DMS 273 treated with DMSO at 0.1 percent for 48 hours (cell line): ENCODE measurements at regions not wholly inside any gene's neighbourhood (a gene's known extent, or its start where the extent isn't known, plus 50 kb on each side); places are given as distances from the start of the nearest gene placed in this dataset.

ENCODE experiments used
- DNase-seq: peaks from one replicate; lab custom pipeline; 2025; lab: John Stamatoyannopoulos, UW

GRCh38 chr4:34731070-34731469 lies 1513.2 kb downstream of the ARAP2 start:
- no peak for DNase-seq

- no peak for DNase-seq
Observed at GRCh38 chr4:34732176-34732950, 1512.0 kb downstream of the ARAP2 start.

DNA sequence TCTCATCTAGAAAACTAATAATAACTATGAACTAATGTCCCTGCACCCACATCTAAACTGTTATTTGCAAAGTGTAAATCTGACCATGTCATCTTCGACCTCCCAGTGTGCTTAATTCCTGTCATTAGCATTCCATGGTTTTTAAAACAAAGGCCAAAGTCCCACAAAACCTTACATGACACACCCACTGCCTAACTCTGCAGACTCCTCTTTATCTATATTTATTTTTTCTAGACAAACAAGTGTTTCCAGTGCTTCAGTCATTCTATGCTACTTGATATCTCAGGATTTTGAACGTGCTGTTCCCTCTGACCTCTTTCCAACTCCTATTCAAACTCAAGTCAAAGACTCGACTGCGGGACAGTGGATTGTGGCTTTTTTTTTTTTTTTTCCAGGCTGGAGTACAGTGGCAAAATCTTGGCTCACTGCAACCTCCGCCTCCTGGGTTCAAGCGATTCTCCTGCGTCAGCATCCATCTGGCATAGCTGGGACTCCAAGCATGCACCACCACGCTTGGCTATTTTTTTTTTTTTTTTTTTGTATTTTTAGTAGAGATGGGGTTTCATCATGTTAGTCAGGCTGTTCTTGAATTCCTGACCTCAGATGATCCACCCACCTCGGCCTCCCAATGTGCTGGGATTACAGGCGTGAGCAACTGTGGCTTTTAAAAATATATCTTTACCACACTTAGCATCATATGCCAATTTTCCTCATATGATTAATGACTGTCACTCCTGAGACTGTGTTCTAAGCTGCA lies 1511.0 kb downstream of the ARAP2 start:
- no peak for DNase-seq

- no peak for DNase-seq
Observed at GRCh38 chr4:34766935-34767334, 1477.4 kb downstream of the ARAP2 start.

DNA sequence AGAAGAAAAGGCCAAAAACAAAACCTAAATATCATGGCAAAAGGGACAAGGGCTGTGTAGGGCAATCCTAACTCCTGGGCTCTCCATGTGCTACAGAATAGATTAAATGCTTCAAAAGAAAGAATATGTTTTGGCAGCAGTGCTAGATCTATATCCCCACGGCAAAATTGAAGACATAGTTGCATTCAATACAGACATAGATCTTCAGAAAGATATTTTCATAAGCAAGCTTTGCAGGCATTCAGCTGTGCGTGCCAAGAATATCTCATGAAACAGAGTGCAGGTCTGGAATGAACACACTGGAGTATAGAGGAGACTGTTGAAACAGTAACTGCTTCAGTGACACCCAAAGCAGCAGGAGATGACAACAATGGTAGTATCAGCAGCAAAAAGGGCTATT lies 1476.9 kb downstream of the ARAP2 start:
- no peak for DNase-seq

DNA sequence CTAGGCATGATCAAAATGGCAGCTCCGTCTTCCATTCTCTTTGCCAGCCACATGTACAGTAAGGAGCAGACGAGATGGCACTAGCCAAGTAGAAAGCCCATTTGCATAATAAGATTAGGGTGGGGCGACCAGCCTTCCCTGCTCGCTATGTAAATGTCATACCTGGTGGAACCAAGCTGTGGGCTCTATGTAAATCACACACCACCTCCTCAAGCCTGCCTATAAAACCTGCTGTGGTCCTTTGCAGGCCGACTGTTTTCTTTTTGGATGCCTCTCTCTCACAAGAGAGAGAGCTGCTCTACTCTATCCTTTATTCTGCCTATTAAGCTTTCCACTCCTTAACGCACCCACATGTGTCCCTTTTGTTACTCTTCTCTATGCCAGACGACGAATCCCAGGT lies 1472.7 kb downstream of the ARAP2 start:
- no peak for DNase-seq

- no peak for DNase-seq
Observed at GRCh38 chr4:34790131-34790530, 1454.2 kb downstream of the ARAP2 start.

DNA sequence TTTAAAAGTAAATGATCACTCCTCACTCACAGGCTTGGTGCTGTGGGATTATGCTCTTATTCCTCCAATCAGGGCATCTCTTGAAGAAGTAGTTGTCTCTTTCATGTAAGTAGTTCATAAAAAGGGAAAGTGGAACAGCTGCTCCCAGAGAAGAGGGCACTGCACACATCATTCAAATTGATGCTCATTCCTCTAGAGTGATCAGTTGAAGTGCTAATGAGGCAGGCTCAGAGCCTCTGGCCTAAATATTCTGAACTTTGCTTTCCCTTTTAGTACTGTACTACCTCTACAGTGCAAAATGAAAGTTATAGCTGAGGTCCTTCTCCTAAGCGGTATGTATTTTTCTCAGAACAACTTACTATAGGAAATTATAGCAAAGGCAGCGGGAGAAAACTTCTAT lies 1453.1 kb downstream of the ARAP2 start:
- no peak for DNase-seq

GRCh38 chr4:34800953-34801352 lies 1443.4 kb downstream of the ARAP2 start:
- no peak for DNase-seq

DNA sequence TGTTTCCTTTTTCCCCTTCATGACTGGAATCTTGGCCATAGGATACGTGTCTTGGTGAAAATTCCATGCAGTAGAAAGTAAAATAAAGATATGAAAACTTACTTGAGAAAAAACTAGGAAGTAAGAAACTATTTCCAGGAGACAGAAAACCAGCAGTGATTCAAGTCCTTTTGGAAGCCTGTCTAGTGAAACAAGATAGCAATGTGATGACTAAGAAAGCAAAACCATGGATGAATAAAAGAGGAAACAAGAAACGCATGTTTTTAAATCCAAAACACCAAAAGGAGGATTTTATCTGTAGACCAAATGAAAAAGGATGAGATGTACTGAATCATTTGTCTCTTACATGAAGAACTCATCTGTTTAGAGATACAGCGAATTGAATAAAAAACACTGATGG lies 1430.0 kb downstream of the ARAP2 start:
- DNase-seq, result no peak

- no peak for DNase-seq
Observed at GRCh38 chr4:34824515-34824914, 1419.8 kb downstream of the ARAP2 start.

DNA sequence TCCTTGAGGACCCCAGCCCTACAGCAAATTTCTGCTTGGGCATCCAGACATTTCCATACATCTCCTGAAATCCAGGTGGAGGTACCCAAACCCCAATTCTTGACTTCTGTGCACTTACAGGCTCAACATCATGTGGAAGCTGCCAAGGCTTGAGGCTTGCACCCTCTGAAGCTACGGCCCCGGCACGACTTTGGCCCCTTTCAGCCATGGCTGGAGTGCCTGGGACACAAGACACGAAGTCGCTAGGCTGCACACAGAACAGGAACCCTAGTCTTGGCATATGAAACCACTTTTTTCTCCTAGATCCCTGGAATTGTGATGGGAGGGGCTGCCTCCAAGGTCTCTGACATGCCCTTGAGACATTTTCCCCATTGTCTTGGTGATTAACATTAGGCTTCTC lies 1417.7 kb downstream of the ARAP2 start:
- no peak for DNase-seq

DNA sequence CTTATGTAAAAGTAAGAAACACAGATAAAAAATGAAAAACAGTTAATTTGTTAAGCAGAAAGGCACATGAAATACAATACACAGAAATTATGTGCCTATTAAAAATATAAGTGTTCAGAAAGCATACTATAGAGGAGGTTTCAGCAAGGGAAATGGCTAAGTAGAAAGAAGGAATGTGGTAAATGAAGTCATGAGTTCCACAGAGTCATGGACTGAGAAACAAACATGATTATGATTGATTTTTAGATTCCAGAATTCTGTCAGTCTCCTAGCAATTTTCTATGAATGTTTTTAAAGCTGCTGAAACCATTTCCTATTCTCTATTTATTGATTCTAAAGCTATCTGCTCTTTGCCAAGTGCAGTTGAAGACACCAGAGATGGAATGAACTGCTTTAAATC lies 1398.4 kb downstream of the ARAP2 start:
- no peak for DNase-seq

DNA sequence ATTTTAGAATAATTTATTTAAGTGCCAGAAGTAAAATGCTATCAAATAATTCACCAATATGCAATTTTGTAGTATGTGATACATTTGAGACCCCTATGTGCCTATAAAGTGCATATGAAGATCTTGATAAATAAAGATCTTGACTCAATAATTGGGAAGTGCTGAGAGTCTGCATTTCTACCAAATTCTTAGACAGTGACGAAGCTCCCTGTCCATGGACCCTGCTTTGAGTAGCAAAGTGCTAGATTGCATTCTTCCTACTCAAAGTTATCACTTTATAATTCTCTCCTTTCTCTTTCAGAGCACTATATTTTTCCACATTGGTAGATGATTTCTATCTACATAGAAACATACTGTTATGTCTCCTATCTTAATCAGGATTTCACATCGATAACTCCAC lies 1393.9 kb downstream of the ARAP2 start:
- no peak for DNase-seq

DNA sequence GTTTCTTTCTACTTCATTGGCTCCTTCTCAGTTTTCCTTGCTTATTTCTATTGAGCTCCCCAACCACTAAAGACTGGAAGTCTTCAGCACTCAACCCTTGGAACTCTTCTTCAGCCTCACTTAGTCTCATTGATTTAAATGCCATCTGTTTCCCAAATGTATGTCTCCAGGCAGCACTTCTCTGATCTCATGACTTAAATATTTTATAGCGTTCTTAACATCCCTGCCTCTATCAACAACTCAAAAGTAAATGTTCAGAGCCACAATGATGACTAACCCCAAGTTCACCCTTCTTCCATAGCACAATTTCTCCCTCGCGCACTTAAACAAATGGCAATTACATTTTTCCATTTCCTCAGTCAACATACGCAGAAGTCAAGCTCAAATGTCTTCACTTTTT lies 1393.3 kb downstream of the ARAP2 start:
- no peak for DNase-seq

DNA sequence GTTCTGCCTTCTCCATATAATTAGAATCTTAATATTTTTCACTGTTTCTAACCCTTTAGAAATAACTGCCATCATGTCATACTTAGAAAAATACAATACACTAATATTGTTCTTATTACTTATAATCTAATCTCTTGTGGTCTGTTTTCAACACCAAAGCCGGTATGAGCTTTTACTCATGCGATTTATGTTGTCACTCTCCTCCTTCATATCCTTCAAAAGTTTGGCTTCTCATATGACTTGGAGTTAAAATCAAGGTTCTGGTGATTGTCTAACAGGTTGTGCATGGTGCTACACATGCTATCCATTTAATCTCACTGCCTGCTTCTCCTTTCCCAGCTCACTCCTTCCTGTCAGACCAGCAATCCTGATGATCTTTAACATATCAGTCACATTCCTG lies 1392.9 kb downstream of the ARAP2 start:
- DNase-seq, result no peak

DNA sequence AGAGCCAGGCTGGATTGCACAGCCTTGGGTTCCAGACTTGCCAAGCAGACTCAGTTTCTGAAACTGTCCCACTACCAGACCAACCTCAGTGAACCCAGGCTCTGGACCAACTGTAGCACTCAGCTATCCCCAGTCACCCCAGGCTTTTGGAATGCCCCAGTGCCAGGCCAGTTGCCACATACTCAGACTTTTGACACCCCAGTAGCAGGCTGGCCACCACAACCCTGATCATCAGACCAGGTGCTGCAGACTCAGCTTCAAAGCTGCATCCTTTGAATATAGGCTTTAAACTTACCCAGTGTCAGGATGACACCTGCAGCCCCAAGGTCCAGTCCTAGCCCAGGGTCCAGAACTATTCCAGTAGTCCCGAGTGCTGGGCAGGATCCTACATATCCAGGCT lies 1389.9 kb downstream of the ARAP2 start:
- no peak for DNase-seq

- no peak for DNase-seq
Observed at GRCh38 chr4:34861666-34862065, 1382.6 kb downstream of the ARAP2 start.

GRCh38 chr4:34878961-34879360 lies 1365.4 kb downstream of the ARAP2 start:
- no peak for DNase-seq

DNA sequence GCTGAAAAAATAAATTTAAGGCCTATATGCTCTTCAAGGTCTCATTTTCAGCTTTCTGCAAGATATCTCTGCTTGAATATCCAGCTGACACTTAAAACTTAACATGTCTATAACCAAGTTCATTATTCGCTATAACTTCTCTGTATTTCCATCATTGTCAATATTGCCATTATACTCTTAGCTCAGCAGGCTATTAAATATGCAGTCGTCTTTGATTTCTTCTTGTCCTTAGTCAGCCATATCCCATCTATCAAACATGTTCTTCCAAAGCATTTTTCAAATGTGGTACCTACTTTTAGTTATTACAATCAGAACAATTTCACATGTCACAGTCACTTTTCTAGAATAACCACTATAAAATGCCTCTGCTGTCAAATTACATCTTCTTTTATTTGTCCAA lies 1364.1 kb downstream of the ARAP2 start:
- DNase-seq, result no peak

- DNase-seq, result no peak
Observed at GRCh38 chr4:34891892-34892291, 1352.4 kb downstream of the ARAP2 start.

DNA sequence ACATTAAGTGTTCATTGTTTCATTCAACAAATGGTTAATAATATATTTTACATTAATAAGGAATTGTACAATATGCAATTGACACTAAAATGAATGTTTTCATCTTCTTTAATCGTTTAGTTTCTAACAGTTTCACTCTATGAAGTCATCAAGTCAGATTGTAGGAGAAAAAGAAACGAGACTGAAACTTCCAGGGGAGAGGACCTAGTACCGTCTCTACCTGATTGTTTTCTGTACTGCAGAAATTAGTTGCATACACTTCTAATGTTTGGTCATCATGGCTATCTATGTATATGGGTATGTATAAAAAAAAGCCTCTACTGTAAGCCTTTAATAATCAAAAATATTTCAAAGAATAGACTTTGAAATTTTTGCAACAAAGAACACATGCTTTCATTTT lies 1350.9 kb downstream of the ARAP2 start:
- DNase-seq, result no peak

GRCh38 chr4:34920032-34920431 lies 1324.3 kb downstream of the ARAP2 start:
- no peak for DNase-seq

- DNase-seq, result no peak
Observed at GRCh38 chr4:34921391-34921790, 1322.9 kb downstream of the ARAP2 start.
